ENCODE measurements at regions not wholly inside any gene's neighbourhood (a gene's known extent, or its start where the extent isn't known, plus 50 kb on each side); places are given as distances from the start of the nearest gene placed in this dataset.
"Not testable (repeated sequence)": the region's sequence is repeated elsewhere in the genome, so short reads cannot be mapped to it uniquely, and the experiment has no call there.

DNA sequence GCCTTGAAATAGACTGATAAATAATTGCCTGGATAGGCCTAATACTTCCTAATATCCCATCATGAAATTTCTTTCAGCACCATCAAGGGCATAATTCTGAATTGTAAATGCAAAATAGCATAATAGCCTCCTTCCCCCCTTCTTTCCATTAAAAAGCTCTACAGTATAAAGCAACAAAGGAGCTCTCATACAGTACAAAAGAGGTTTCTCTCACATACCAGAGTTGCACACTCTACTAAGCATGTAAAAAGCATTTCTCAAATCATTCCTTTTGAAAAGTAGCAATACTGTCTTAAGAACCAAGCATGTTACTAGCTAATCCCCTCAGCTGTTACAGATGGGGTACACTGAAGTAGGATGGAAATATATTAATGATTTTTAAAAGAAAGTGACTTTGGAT is 509.0 kb downstream of the KLHL13 start:
- DNase-seq (ENCODE audit: low spot score), result no peak
- in situ Hi-C loops (cut with MboI; ENCODE audit: low pct_unique_long_range_greater_than_20kb, low sequenced_read_pairs, unreplicated experiment), result no loop called here
- TF ChIP-seq, protein P1, sequence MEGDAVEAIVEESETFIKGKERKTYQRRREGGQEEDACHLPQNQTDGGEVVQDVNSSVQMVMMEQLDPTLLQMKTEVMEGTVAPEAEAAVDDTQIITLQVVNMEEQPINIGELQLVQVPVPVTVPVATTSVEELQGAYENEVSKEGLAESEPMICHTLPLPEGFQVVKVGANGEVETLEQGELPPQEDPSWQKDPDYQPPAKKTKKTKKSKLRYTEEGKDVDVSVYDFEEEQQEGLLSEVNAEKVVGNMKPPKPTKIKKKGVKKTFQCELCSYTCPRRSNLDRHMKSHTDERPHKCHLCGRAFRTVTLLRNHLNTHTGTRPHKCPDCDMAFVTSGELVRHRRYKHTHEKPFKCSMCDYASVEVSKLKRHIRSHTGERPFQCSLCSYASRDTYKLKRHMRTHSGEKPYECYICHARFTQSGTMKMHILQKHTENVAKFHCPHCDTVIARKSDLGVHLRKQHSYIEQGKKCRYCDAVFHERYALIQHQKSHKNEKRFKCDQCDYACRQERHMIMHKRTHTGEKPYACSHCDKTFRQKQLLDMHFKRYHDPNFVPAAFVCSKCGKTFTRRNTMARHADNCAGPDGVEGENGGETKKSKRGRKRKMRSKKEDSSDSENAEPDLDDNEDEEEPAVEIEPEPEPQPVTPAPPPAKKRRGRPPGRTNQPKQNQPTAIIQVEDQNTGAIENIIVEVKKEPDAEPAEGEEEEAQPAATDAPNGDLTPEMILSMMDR (IDR thresholded peaks at IDR 0.05; ENCODE audit: extremely low read depth, insufficient read depth, missing control alignments), result no peak

DNA sequence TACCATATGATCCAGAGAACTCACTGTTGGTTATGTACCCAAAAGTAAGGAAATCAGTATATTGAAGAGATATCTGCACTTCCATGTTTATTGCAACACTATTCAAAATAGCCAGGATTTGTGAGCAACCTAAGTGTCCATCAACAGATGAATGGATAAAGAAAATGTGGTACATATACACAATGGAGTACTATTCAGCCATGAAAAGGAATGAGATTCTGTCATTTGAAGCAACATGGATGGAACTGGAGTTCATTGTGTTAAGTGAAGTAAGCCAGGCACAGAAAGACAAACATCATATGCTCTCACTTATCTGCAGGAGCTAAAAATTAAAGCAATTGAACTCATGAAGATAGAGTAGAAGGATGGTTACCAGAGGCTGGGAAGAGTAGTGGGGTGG is 510.5 kb downstream of the KLHL13 start:
- DNase-seq (ENCODE audit: low spot score); in situ Hi-C loops (cut with MboI; ENCODE audit: low pct_unique_long_range_greater_than_20kb, low sequenced_read_pairs, unreplicated experiment): not testable (repeated sequence)

DNA sequence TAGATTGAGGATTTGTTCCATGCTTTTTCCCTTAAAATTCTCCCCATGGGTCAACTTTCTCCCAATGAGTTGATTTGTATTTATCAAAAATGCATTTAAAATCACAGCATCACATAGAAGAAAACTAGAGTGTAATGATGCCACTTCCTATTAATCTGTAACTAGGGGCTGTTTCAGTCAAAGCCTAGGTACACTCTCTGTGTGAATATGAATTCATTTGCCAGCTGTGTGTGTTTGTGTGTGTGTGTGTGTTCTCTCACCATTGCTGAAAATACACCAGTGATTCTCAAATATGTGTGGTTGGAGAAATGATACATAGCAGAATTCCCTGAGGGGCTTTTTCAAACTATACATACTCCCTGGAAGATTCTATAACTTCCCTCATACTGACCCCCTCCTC is 546.5 kb downstream of the KLHL13 start:
- DNase-seq (ENCODE audit: low spot score), result no peak
- TF ChIP-seq, protein P1 (IDR thresholded peaks at IDR 0.05; ENCODE audit: extremely low read depth, insufficient read depth, missing control alignments), result no peak
- in situ Hi-C loops (cut with MboI; ENCODE audit: low pct_unique_long_range_greater_than_20kb, low sequenced_read_pairs, unreplicated experiment), result no loop called here

DNA sequence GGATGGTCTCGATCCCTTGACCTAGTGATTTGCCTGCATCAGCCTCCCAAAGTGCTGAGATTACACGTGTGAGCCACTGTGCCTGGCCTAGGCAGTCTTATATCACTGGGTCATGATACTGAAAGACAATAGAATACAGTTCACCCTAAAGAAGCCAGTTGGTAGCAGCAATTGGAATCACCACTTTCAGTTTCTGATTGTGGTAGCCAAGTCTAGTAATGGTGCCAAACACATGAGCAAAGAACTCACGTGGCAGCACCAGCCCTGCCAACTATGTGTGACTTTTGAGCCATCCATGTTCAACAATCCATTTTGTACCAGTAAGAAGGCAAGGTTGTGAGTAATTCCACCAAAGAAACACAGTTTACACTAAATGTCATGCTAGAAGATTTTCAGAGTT is 548.4 kb downstream of the KLHL13 start:
- TF ChIP-seq, protein P1 (IDR thresholded peaks at IDR 0.05; ENCODE audit: extremely low read depth, insufficient read depth, missing control alignments), result no peak
- in situ Hi-C loops (cut with MboI; ENCODE audit: low pct_unique_long_range_greater_than_20kb, low sequenced_read_pairs, unreplicated experiment), result no loop called here
- no peak for DNase-seq (ENCODE audit: low spot score)

DNA sequence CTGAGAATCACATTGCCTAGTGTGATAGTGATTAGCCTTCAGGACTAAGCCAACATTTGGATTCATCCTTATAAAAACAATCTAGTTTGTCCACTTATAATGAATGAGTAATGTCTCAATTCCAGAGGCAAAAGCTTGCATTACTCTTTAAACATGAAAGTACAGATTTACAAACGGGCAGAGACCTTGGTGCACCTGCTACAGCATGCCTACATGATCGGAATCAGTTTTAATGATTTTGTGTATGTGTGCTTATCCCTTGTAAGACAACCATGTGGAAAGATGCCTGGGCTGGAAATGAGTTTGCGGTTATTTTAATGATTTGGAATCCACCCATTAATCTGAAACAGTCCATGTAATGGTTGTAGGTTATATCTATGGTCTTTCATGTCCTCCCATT is 572.7 kb downstream of the KLHL13 start:
- TF ChIP-seq, protein P1 (IDR thresholded peaks at IDR 0.05; ENCODE audit: extremely low read depth, insufficient read depth, missing control alignments), result no peak
- DNase-seq (ENCODE audit: low spot score), result no peak
- in situ Hi-C loops (cut with MboI; ENCODE audit: low pct_unique_long_range_greater_than_20kb, low sequenced_read_pairs, unreplicated experiment), result no loop called here

DNA sequence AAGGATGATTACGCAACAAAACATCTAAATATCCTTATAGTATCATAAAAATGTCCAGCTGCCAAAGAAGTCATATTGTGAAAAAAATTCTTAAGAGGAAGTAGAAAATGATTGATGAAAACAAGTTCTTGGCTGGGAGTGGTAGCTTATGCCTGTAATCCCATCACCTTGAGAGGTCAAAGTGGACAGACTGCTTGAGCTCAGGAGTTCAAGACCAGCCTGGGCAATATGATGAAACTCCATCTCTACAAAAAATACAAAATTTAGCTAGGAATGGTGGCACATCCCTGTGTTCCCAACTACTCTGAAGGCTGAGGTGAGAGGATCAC is 577.6 kb downstream of the KLHL13 start:
- in situ Hi-C loops (cut with MboI; ENCODE audit: low pct_unique_long_range_greater_than_20kb, low sequenced_read_pairs, unreplicated experiment), result no loop called here
- no peak for DNase-seq (ENCODE audit: low spot score)
- TF ChIP-seq, protein P1 (IDR thresholded peaks at IDR 0.05; ENCODE audit: extremely low read depth, insufficient read depth, missing control alignments), result no peak

DNA sequence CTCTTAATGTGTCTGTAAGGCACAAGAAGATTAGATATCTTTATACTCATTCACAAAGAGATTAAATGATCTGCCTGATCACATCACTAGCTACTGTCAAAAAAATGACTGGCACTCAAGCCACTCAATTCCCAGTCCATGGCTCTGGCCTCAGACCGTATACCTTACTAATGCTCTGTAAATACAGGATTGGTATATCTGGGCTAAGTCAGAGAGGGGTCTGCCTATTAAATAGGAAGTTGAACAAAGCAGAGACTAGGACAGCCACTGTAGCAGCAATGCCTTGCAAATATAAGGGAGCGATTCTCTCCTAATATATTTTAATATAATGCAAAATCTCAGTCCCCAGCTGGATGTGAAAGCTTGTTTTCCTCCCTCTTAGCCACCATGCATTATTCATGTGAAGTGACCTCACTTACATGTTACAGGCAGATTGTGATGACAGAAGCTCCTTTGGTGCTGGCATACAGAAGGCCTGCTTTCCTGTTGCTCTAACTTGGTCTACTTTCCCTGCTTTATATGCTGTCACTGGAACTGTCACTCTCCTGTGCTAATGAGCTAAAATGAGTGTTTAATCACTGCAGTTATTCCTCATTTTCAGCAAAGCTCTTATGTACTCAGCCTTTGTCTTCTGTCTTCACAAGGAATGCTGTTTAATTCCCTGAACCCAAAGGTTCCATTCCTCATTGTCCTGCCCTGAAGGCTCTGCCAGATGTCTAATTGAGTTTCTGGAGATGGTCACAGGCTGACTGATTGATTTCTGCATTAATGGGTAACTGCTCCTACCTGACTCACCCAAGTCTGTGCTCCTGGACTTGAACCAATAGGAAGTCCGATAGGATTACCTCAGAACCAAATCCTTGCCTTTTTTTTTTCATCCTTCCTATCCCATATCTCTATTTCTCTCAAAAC is 578.2 kb downstream of the KLHL13 start:
- in situ Hi-C loops (cut with MboI; ENCODE audit: low pct_unique_long_range_greater_than_20kb, low sequenced_read_pairs, unreplicated experiment), result no loop called here
- no peak for DNase-seq (ENCODE audit: low spot score)
- TF ChIP-seq, protein P1 (IDR thresholded peaks at IDR 0.05; ENCODE audit: extremely low read depth, insufficient read depth, missing control alignments), result no peak

Measured in GM13977 (cell line).